ENCODE measurements at regions not wholly inside any gene's neighbourhood (a gene's known extent, or its start where the extent isn't known, plus 50 kb on each side); places are given as distances from the start of the nearest gene placed in this dataset.

DNA sequence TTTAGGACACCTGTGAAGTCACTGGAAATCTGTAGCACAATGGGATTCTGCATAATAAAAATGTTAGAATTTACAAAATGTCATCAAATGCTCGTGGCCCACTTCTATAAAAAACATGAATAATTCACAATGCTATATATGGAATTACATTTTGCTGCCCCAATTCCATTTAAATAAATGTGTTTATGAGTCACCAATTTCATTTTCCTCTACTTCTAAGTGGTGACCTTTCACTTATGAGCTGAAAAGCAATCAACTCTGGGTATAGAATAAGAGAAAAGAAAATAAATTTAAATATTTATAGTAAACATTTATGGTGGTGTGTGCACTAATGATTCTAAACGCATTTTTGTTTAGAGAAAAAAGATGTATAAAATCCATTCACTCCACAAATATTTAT lies 516.7 kb upstream of the MIR17HG start:
- Histone ChIP-seq H2AFZ (ENCODE audit: low read depth, low read length, poor library complexity, severe bottlenecking) (no peak overlapping the region), H3K36me3 (ENCODE audit: control insufficient read depth in 1 of 2, insufficient read depth in 2 of 2, low read length in 2 of 2) (no peaks in the 10 kb centered on the region), H3K4me3 (replicated peaks in 1 of 2; ENCODE audit: low read depth in 1 of 2, low read length in 2 of 2) (no peak overlapping the region), H3K27me3 (ENCODE audit: insufficient read depth, low read length) (no peaks in the 10 kb centered on the region), H3K9me2 (ENCODE audit: insufficient read depth) (no peaks in the 10 kb centered on the region), H4K20me1 (ENCODE audit: insufficient read depth) (no peaks in the 10 kb centered on the region), H3K9me3 (ENCODE audit: control insufficient read depth in 1 of 2, insufficient read depth in 1 of 2, low read depth in 1 of 2, low read length in 2 of 2) (no peaks in the 10 kb centered on the region; a peak in 1 of 4 replicates), H3K4me2 (ENCODE audit: low read length) (no peak overlapping the region), H3K79me2 (ENCODE audit: insufficient read depth, low read length) (no peaks in the 10 kb centered on the region), H3K4me1 (ENCODE audit: control insufficient read depth in 1 of 2, insufficient read depth in 2 of 2, low read length in 2 of 2) (no peaks in the 10 kb centered on the region), H3K9ac (ENCODE audit: low read length) (no peak overlapping the region), H3K27ac (ENCODE audit: low read depth, low read length) (no peak overlapping the region)
- no peak for DNase-seq (ENCODE audit: low read depth, low spot score)
- intact Hi-C loops (cut with micrococcal nuclease) = no loop called here
- no TSS peak for BruUV-seq (replicated peaks)
- POLR2A ChIA-PET = no interaction called here
- TF ChIP-seq FOSL1 (IDR thresholded peaks at IDR 0.05; ENCODE audit: low read depth) (no peak), TCF7L2 (IDR thresholded peaks at IDR 0.05; ENCODE audit: borderline replicate concordance, extremely low read depth, insufficient read depth, insufficient read length) (no peak), POLR2A (IDR thresholded peaks at IDR 0.05; ENCODE audit: borderline replicate concordance, extremely low read depth, insufficient read depth, insufficient read length) (no peak), SRF (IDR thresholded peaks at IDR 0.05; ENCODE audit: low read depth) (no peak), JUND (IDR thresholded peaks at IDR 0.05) (no peak), RAD21 (IDR thresholded peaks at IDR 0.05; ENCODE audit: low read depth) (no peak), ZNF274 (IDR thresholded peaks at IDR 0.05; ENCODE audit: low read depth, low read length) (no peak), CTCF (IDR thresholded peaks at IDR 0.05 in 2 of 3, conservative IDR thresholded peaks at IDR 0.05 in 1 of 3; ENCODE audit: borderline replicate concordance in 1 of 3, insufficient read depth in 1 of 3, low read depth in 2 of 3, low read length in 2 of 3) (no peak), ZFX (IDR thresholded peaks at IDR 0.05) (no peak), EZH2phosphoT487 (IDR thresholded peaks at IDR 0.05; ENCODE audit: borderline replicate concordance) (no peak), EZH2 (IDR thresholded peaks at IDR 0.05) (no peak)
- TF ChIP-seq, protein P1, sequence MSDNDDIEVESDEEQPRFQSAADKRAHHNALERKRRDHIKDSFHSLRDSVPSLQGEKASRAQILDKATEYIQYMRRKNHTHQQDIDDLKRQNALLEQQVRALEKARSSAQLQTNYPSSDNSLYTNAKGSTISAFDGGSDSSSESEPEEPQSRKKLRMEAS (IDR thresholded peaks at IDR 0.05) = no peak
- TF ChIP-seq, protein P2, sequence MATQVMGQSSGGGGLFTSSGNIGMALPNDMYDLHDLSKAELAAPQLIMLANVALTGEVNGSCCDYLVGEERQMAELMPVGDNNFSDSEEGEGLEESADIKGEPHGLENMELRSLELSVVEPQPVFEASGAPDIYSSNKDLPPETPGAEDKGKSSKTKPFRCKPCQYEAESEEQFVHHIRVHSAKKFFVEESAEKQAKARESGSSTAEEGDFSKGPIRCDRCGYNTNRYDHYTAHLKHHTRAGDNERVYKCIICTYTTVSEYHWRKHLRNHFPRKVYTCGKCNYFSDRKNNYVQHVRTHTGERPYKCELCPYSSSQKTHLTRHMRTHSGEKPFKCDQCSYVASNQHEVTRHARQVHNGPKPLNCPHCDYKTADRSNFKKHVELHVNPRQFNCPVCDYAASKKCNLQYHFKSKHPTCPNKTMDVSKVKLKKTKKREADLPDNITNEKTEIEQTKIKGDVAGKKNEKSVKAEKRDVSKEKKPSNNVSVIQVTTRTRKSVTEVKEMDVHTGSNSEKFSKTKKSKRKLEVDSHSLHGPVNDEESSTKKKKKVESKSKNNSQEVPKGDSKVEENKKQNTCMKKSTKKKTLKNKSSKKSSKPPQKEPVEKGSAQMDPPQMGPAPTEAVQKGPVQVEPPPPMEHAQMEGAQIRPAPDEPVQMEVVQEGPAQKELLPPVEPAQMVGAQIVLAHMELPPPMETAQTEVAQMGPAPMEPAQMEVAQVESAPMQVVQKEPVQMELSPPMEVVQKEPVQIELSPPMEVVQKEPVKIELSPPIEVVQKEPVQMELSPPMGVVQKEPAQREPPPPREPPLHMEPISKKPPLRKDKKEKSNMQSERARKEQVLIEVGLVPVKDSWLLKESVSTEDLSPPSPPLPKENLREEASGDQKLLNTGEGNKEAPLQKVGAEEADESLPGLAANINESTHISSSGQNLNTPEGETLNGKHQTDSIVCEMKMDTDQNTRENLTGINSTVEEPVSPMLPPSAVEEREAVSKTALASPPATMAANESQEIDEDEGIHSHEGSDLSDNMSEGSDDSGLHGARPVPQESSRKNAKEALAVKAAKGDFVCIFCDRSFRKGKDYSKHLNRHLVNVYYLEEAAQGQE (IDR thresholded peaks at IDR 0.05; ENCODE audit: low read depth) = no peak
- RAD21 ChIA-PET (ENCODE audit: low non-redundant PET in 1 of 2, low total read pairs in 2 of 2, uncharacterized antibody in 2 of 2, unreplicated experiment in 2 of 2) = no interaction called here
- no peak for ATAC-seq
- CTCF ChIA-PET = no interaction called here

Data from HCT116 (cell line).